Keratinocyte (primary cell): ENCODE measurements at regions not wholly inside any gene's neighbourhood (a gene's known extent, or its start where the extent isn't known, plus 50 kb on each side); places are given as distances from the start of the nearest gene placed in this dataset.

Experiments used
- CTCF ChIP-seq, 3 experiments: IDR thresholded peaks in 1 of 3; conservative IDR thresholded peaks in 1 of 3; optimal IDR thresholded peaks in 1 of 3; 2 replicates in 2 of 3; 3 replicates in 1 of 3; pipeline versions ENCODE3 to v1.5.1; 2011; ENCODE audit warnings: low read length in 3 of 3, mild to moderate bottlenecking in 3 of 3, moderate library complexity in 2 of 3, control low read depth in 1 of 3, inconsistent platforms in 1 of 3; ENCODE audit not compliant: insufficient read depth in 2 of 3; ENCODE audit errors: extremely low read depth in 1 of 3
- EZH2 ChIP-seq: IDR thresholded peaks from one replicate; pipeline ENCODE4 v1.6.1; 2012; ENCODE audit warnings: inconsistent platforms, mild to moderate bottlenecking, low read length, moderate library complexity

GRCh38 chr11:134794192-134794591, 382.1 kb upstream of the B3GAT1 start:
- TF ChIP-seq CTCF (optimal IDR thresholded peaks at IDR 0.05 in 1 of 3, IDR thresholded peaks at IDR 0.05 in 1 of 3, conservative IDR thresholded peaks at IDR 0.05 in 1 of 3; ENCODE audit: extremely low read depth in 1 of 3, insufficient read depth in 2 of 3, low read length in 3 of 3): no peak
- TF ChIP-seq EZH2: no peak
